ENCODE measurements at regions not wholly inside any gene's neighbourhood (a gene's known extent, or its start where the extent isn't known, plus 50 kb on each side); places are given as distances from the start of the nearest gene placed in this dataset.
A peak's percentile ranks its signal among the peaks of the same experiment; 100 is the strongest.

DNA sequence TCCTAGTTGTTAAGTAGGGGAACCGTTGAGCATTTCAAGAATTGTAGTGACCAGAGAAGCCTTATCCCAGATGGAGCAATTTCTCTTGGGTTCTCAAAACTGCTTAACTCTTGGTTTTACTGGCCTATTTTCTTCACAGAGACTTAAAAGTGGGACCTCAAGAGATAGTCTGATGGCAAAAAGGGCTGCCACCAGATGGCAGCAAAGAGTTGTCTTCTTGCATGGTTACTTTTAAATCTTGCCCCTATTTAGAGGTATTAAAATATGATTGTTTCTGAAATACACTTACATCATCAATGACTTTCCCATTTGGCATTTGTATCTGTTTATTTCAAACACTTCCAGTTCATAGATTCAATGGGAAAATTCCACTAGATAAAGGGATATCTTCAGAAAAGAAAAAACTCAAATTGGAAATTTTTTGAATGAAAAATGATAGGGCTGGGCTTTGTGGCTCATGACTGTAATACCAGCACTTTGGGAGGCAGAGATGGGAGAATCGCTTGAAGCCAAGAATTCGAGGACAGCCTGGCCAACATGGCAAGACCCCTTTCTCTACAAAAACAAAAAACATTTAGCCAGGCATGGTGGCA, 69.9 kb upstream of the CNTN1 start:
- TF ChIP-seq, protein P1, sequence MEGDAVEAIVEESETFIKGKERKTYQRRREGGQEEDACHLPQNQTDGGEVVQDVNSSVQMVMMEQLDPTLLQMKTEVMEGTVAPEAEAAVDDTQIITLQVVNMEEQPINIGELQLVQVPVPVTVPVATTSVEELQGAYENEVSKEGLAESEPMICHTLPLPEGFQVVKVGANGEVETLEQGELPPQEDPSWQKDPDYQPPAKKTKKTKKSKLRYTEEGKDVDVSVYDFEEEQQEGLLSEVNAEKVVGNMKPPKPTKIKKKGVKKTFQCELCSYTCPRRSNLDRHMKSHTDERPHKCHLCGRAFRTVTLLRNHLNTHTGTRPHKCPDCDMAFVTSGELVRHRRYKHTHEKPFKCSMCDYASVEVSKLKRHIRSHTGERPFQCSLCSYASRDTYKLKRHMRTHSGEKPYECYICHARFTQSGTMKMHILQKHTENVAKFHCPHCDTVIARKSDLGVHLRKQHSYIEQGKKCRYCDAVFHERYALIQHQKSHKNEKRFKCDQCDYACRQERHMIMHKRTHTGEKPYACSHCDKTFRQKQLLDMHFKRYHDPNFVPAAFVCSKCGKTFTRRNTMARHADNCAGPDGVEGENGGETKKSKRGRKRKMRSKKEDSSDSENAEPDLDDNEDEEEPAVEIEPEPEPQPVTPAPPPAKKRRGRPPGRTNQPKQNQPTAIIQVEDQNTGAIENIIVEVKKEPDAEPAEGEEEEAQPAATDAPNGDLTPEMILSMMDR (conservative IDR thresholded peaks at IDR 0.05) = peak; percentile 89
- no peak overlapping the region for H3K4me3 Mint-ChIP-seq
- no peak for DNase-seq (ENCODE audit: extremely low spot score, unreplicated experiment)
- no peaks in the 10 kb centered on the region for H3K9me3 Mint-ChIP-seq
- no peak overlapping the region for H3K27ac Mint-ChIP-seq
- H3K36me3 Mint-ChIP-seq = no peaks in the 10 kb centered on the region
- no peaks in the 10 kb centered on the region for H3K4me1 Mint-ChIP-seq (ENCODE audit: unreplicated experiment)
- H3K27me3 Mint-ChIP-seq = no peaks in the 10 kb centered on the region

DNA sequence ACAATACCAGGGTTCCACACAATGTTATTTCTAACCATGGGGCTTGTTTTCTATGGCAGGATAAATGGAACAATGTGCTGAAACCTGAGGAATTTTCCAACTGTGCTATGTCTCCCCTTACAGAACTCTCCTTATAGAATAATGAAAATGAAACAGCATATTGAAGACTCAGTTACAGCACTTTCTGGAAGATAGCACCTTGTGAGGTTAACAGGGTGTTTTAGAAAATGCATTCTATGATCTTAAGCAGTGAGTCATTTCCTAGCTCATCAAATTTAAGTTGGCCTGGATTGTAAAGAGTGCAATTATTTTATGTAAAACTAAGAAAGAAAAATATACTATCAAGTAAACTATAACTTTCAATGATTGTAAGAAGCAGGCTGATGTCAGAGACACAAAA, 60.1 kb upstream of the CNTN1 start:
- no peak for DNase-seq (ENCODE audit: extremely low spot score, unreplicated experiment)
- TF ChIP-seq, protein P1 (conservative IDR thresholded peaks at IDR 0.05) = no peak
- no peak overlapping the region for H3K4me3 Mint-ChIP-seq

DNA sequence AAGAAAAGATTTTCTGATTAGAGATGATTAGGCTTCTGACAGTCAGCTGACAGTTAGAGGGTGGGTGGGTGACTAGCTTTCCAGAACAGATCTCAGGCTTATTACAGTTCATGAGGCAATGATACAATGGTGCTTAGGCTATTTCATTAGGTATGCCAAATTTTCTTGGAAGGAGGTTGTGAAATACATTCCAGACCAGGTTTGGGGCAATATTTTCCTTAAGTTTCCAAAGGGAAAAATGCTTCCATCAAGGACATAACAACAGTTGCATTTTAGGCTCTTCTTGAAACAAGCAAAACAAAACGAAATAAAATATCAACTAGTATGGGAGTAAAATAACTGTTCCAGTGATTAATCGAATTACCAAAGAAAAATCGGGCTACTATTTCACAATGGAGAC, 59.3 kb upstream of the CNTN1 start:
- Mint-ChIP-seq H3K9me3 (no peaks in the 10 kb centered on the region), H3K4me3 (no peak overlapping the region), H3K27ac (no peak overlapping the region), H3K4me1 (ENCODE audit: unreplicated experiment) (peaks cover 6% of the 10 kb centered on the region), H3K27me3 (peaks cover 6% of the 10 kb centered on the region), H3K36me3 (no peaks in the 10 kb centered on the region)
- no peak for DNase-seq (ENCODE audit: extremely low spot score, unreplicated experiment)
- TF ChIP-seq, protein P1 (conservative IDR thresholded peaks at IDR 0.05) = no peak

More for the DNA sequence above, 60.1 kb upstream of the CNTN1 start:
- peaks cover 6% of the 10 kb centered on the region for H3K27me3 Mint-ChIP-seq
- H3K4me1 Mint-ChIP-seq (ENCODE audit: unreplicated experiment) = peaks cover 6% of the 10 kb centered on the region
- H3K36me3 Mint-ChIP-seq = no peaks in the 10 kb centered on the region
- no peak overlapping the region for H3K27ac Mint-ChIP-seq
- H3K9me3 Mint-ChIP-seq = no peaks in the 10 kb centered on the region

DNA sequence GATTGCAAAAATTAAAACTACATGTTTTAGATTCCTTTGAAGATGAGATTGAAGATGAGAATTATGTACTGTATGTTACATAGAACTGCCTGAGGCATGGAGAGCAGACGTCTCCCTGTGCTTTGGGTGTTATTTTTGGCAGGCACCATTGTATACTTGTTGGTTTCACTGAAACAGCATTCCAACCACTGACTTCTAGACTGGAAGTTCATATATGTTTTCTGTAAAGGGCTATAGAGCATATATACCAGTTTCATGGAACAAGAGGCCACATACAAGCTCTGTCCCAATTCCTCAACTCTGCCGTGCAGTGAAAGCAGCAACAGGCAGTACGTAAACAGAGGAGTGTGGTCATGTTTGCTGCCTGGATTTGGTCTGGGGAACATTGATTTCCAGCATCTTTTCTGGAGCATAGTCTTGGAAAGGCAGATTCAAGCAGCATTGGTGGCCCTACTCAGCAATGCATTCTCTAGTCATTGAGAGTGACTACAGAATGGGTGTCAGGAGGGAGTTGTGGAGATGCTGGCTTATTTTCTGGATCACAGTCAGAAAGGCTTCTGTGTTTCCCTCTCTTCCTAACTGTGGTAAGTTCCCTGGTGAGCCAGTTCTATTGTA, 57.6 kb upstream of the CNTN1 start:
- TF ChIP-seq, protein P1 (conservative IDR thresholded peaks at IDR 0.05) = no peak
- no peaks in the 10 kb centered on the region for H3K9me3 Mint-ChIP-seq
- no peak for DNase-seq (ENCODE audit: extremely low spot score, unreplicated experiment)
- peaks cover 6% of the 10 kb centered on the region for H3K4me1 Mint-ChIP-seq (ENCODE audit: unreplicated experiment)
- no peak overlapping the region for H3K27ac Mint-ChIP-seq
- no peaks in the 10 kb centered on the region for H3K36me3 Mint-ChIP-seq
- peaks cover 6% of the 10 kb centered on the region for H3K27me3 Mint-ChIP-seq
- H3K4me3 Mint-ChIP-seq = no peak overlapping the region

DNA sequence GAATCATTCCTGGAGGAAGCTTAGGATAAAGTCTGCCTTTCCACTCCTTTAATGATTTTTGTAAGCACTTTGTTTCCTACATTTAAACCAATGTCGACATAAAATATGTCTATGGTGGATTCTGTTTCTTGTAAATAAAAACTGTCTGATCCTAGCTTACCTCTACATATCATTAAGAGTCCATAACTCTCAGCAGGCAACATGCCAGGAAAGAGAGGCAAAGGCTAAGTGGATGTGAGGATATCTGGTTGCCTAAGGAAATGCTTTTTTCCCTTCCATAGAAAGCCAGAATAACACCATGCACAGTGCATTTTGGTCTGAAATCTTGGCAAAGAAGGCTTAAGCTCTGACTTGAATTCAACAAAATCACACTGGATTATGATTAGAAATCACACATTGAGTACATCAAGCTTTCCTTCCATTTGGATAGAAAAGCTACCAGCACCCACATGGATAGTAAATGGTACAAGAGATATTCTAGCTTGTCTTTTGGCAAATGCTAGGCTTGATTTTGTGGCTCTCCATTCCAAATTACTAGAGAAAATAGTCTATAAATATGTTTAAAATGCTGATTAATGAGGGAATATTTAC, 57.0 kb upstream of the CNTN1 start:
- H3K27me3 Mint-ChIP-seq = peaks cover 6% of the 10 kb centered on the region
- TF ChIP-seq, protein P1 (conservative IDR thresholded peaks at IDR 0.05) = no peak
- DNase-seq (ENCODE audit: extremely low spot score, unreplicated experiment) = no peak
- H3K4me3 Mint-ChIP-seq = no peak overlapping the region
- no peaks in the 10 kb centered on the region for H3K9me3 Mint-ChIP-seq
- H3K4me1 Mint-ChIP-seq (ENCODE audit: unreplicated experiment) = peaks cover 6% of the 10 kb centered on the region
- no peaks in the 10 kb centered on the region for H3K36me3 Mint-ChIP-seq
- no peak overlapping the region for H3K27ac Mint-ChIP-seq
